ENCODE measurements at regions not wholly inside any gene's neighbourhood (a gene's known extent, or its start where the extent isn't known, plus 50 kb on each side); places are given as distances from the start of the nearest gene placed in this dataset.
"Not testable (repeated sequence)": the region's sequence is repeated elsewhere in the genome, so short reads cannot be mapped to it uniquely, and the experiment has no call there.

DNA sequence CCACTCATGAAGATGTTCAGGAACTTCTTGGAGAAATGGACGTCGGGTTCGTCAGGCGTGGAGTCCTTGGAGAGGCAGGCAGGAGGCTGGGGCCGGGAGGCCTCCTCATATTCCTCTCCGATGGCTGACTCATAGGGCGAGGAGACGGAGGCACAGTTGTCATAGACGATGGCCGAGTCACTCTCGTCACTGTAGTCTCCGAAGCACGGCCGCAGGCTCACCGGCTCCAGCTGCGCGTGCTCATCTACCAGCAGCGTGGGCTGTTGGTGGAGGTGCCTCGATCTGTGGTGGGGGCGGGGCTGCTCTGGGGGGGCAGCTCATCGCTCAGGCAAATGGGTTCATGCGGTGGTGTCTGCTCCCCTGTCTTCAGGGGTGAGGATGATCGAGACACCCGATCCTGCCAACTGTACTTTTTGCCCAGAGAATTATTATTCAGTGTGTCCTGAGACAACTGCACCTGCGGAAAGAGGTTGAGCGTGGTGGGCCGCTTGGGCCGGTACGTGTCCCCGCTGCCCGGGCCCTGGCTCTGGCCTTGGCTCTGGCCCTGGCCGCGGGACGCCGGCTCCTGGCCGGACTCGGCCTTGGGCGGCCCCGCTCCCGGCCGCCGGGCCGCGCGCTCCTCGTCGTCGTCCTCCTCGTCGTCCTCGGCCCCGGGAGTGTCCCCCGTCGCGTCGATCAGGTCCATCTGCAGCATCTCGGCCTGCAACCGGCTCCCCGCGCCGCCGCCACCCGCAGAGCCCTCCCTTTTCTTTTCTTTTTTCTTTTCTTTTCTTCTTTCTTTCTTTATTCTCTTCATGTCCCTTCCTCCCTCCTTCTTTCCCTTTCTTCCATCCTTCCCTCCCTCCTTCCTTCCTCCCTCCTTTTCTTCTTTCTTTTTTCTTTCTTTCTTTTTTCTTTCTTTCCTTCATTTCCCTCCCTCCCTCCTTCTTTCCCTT lies 111.4 kb upstream of the PLEKHM1 start:
- H3K27ac Mint-ChIP-seq; DNase-seq (ENCODE audit: low spot score); H3K36me3 Mint-ChIP-seq (ENCODE audit: low read depth); H3K9me3 Mint-ChIP-seq; H3K4me1 Mint-ChIP-seq (ENCODE audit: low read depth); intact Hi-C loops (cut with micrococcal nuclease); H3K27me3 Mint-ChIP-seq (ENCODE audit: low read depth); H3K4me3 Mint-ChIP-seq (ENCODE audit: low read depth): not testable (repeated sequence)

DNA sequence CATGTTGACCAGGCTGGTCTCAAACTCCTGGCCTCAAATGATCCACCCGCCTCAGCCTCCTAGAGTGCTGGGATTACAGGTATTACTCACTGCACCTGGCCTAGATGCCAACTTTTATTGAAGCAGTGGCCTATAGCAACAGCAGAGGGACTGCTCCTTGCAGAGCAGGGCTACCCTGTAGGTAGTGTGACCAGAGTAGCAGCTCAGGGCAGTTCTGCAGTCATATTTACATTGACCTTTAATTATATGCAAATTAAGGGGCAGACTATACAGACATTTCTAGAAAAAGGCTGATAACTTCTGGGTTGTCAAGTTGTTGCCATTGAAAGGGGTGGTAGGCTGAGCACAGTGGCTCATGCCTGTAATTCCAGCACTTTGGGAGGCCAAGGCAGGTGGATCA lies 115.2 kb upstream of the PLEKHM1 start:
- H3K4me1 Mint-ChIP-seq (ENCODE audit: low read depth); H3K27ac Mint-ChIP-seq; DNase-seq (ENCODE audit: low spot score); H3K36me3 Mint-ChIP-seq (ENCODE audit: low read depth); H3K4me3 Mint-ChIP-seq (ENCODE audit: low read depth); H3K27me3 Mint-ChIP-seq (ENCODE audit: low read depth); intact Hi-C loops (cut with micrococcal nuclease); H3K9me3 Mint-ChIP-seq: not testable (repeated sequence)

DNA sequence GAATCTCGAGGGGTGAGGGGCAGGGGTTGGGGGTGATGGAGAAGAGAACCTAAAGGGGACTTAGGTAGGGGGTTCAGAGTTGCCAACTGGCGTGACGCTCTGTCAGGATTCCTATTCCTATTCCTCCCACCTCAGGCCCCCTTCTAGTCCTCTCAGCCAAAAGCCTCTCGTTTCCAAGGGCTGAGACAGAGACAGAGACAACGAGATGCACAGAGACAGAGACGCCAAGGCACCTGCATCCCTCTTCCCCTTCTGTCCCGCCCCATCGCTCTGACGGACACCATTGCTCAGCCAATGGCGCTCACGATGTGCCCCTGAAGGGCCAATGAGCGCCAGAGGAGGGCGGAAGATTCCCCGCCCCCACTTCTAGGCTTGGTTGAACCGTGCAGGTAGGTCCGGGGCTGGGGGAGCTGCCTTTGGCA lies 129.5 kb upstream of the PLEKHM1 start:
- H3K4me3 Mint-ChIP-seq (ENCODE audit: low read depth), result peak overlapping the region; percentile 84
- intact Hi-C loops (cut with micrococcal nuclease); H3K27me3 Mint-ChIP-seq (ENCODE audit: low read depth); H3K9me3 Mint-ChIP-seq; H3K36me3 Mint-ChIP-seq (ENCODE audit: low read depth); H3K4me1 Mint-ChIP-seq (ENCODE audit: low read depth): not testable (repeated sequence)
- DNase-seq (ENCODE audit: low spot score), result peak; percentile 83
- peak overlapping the region; percentile 63 for H3K27ac Mint-ChIP-seq

- H3K36me3 Mint-ChIP-seq (ENCODE audit: low read depth); H3K27me3 Mint-ChIP-seq (ENCODE audit: low read depth); intact Hi-C loops (cut with micrococcal nuclease); H3K27ac Mint-ChIP-seq; H3K4me1 Mint-ChIP-seq (ENCODE audit: low read depth); H3K9me3 Mint-ChIP-seq; DNase-seq (ENCODE audit: low spot score): not testable (repeated sequence)
- H3K4me3 Mint-ChIP-seq (ENCODE audit: low read depth), result peak overlapping the region; percentile 84
Measured at GRCh38 chr17:45620468-45620867, 129.9 kb upstream of the PLEKHM1 start.

- DNase-seq (ENCODE audit: low spot score); H3K4me3 Mint-ChIP-seq (ENCODE audit: low read depth); H3K27ac Mint-ChIP-seq; intact Hi-C loops (cut with micrococcal nuclease); H3K36me3 Mint-ChIP-seq (ENCODE audit: low read depth); H3K27me3 Mint-ChIP-seq (ENCODE audit: low read depth); H3K9me3 Mint-ChIP-seq; H3K4me1 Mint-ChIP-seq (ENCODE audit: low read depth): not testable (repeated sequence)
Measured at GRCh38 chr17:45621087-45621486, 130.6 kb upstream of the PLEKHM1 start.

DNA sequence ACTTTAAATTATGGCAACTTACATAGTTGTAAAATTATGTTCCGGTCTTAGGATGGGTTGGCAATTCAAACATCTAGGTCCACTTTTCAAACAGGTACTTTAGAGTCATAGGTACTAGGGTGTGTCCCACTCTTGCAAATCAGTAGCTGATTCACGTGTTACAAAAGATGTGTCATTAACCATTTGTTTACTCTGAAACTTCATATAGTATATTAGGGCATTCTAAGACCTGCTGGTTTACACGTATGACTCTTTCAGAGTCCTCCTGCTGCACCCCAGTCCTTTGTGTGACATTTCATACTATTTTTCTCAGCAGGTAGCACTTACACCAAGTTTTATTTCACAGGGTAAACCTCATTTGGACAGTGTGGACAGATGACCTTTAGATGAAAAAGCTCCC lies 131.8 kb upstream of the PLEKHM1 start:
- intact Hi-C loops (cut with micrococcal nuclease), result not testable (repeated sequence)

GRCh38 chr17:45628019-45628418 lies 137.5 kb upstream of the PLEKHM1 start:
- no peaks in the 10 kb centered on the region for H3K27me3 Mint-ChIP-seq (ENCODE audit: low read depth)
- no peak overlapping the region for H3K4me3 Mint-ChIP-seq (ENCODE audit: low read depth)
- intact Hi-C loops (cut with micrococcal nuclease), result no loop called here
- no peaks in the 10 kb centered on the region for H3K9me3 Mint-ChIP-seq
- no peak for DNase-seq (ENCODE audit: low spot score)
- peaks cover 5% of the 10 kb centered on the region for H3K4me1 Mint-ChIP-seq (ENCODE audit: low read depth)
- H3K27ac Mint-ChIP-seq, result no peak overlapping the region
- peaks cover 27% of the 10 kb centered on the region for H3K36me3 Mint-ChIP-seq (ENCODE audit: low read depth)

More for the DNA sequence above, 131.8 kb upstream of the PLEKHM1 start:
- H3K4me3 Mint-ChIP-seq (ENCODE audit: low read depth); H3K4me1 Mint-ChIP-seq (ENCODE audit: low read depth); H3K27me3 Mint-ChIP-seq (ENCODE audit: low read depth); DNase-seq (ENCODE audit: low spot score); H3K36me3 Mint-ChIP-seq (ENCODE audit: low read depth); H3K9me3 Mint-ChIP-seq; H3K27ac Mint-ChIP-seq: not testable (repeated sequence)

DNA sequence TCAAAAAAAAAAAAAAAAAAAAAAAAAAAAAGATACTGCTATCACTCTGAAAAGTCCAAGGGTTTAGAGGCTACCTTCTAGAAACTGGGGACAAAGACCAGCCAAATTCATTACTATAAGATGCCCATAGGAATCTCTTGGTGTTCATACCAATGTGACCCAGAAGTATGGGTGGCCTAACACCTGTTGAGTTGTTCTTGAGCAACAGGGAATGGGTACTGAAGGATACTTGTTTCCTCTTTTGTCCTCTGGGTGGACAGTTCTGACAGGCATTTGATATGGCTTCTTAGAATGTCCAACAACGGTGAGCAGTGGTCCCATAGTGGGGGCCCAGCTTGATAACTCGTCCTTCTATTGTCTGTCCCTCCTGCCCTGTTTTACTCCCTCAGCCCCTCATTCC lies 141.4 kb upstream of the PLEKHM1 start:
- intact Hi-C loops (cut with micrococcal nuclease), result no loop called here
- H3K27me3 Mint-ChIP-seq (ENCODE audit: low read depth), result no peaks in the 10 kb centered on the region
- DNase-seq (ENCODE audit: low spot score), result no peak
- H3K4me1 Mint-ChIP-seq (ENCODE audit: low read depth), result peaks cover 5% of the 10 kb centered on the region
- no peak overlapping the region for H3K27ac Mint-ChIP-seq
- H3K36me3 Mint-ChIP-seq (ENCODE audit: low read depth), result peaks cover 42% of the 10 kb centered on the region
- H3K4me3 Mint-ChIP-seq (ENCODE audit: low read depth), result no peak overlapping the region
- no peaks in the 10 kb centered on the region for H3K9me3 Mint-ChIP-seq

DNA sequence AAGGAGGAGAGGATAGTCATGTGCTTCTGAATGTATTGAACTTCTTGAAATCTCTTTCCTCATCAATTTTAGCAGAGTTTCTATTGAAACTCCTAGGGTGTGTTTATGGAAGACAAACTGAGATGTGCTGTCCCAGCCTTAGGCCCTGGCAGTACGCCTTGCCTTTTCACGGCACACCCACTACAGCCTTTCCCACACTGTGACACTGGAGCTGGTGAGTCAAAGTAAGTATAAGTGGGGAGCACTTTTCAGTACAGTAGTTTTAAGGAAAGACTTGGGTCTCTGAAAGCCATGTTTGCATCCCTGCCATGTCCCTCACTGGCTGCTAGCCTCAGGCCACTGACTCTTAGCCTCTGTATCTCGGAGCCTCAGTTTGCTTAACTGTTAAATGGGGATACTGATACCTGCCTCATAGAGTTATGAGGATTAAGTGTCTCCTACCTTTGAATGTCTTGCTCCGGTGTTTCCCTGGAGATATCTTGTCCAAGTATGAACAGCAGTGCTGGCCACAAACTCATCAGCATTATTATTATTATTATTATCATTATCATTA lies 144.7 kb upstream of the CRHR1 start:
- H3K4me1 Mint-ChIP-seq (ENCODE audit: low read depth), result peaks cover 8% of the 10 kb centered on the region
- no peak overlapping the region for H3K27ac Mint-ChIP-seq
- peaks cover 14% of the 10 kb centered on the region for H3K36me3 Mint-ChIP-seq (ENCODE audit: low read depth)
- no peak overlapping the region for H3K4me3 Mint-ChIP-seq (ENCODE audit: low read depth)
- no peaks in the 10 kb centered on the region for H3K27me3 Mint-ChIP-seq (ENCODE audit: low read depth)
- DNase-seq (ENCODE audit: low spot score), result no peak
- no peaks in the 10 kb centered on the region for H3K9me3 Mint-ChIP-seq
- intact Hi-C loops (cut with micrococcal nuclease), result no loop called here

GRCh38 chr17:45640141-45640850 lies 143.8 kb upstream of the CRHR1 start:
- no peak overlapping the region for H3K4me3 Mint-ChIP-seq (ENCODE audit: low read depth)
- H3K9me3 Mint-ChIP-seq, result no peaks in the 10 kb centered on the region
- intact Hi-C loops (cut with micrococcal nuclease), result loop anchor here (1.0 kb wide), 1 partner anchor 192 kb away; no protein-coding TSS in a partner anchor
- H3K4me1 Mint-ChIP-seq (ENCODE audit: low read depth), result peaks cover 8% of the 10 kb centered on the region
- H3K27ac Mint-ChIP-seq, result no peak overlapping the region
- no peaks in the 10 kb centered on the region for H3K27me3 Mint-ChIP-seq (ENCODE audit: low read depth)
- H3K36me3 Mint-ChIP-seq (ENCODE audit: low read depth), result peaks cover 14% of the 10 kb centered on the region
- DNase-seq (ENCODE audit: low spot score), result peak; percentile 62

- H3K27ac Mint-ChIP-seq, result no peak overlapping the region
- DNase-seq (ENCODE audit: low spot score), result no peak
- H3K27me3 Mint-ChIP-seq (ENCODE audit: low read depth), result peaks cover 4% of the 10 kb centered on the region
- peaks cover 4% of the 10 kb centered on the region for H3K36me3 Mint-ChIP-seq (ENCODE audit: low read depth)
- peaks cover 18% of the 10 kb centered on the region for H3K4me1 Mint-ChIP-seq (ENCODE audit: low read depth)
- intact Hi-C loops (cut with micrococcal nuclease), result no loop called here
- H3K4me3 Mint-ChIP-seq (ENCODE audit: low read depth), result no peak overlapping the region
- H3K9me3 Mint-ChIP-seq, result no peaks in the 10 kb centered on the region
Measured at GRCh38 chr17:45641541-45641940, 142.6 kb upstream of the CRHR1 start.

GRCh38 chr17:45643591-45643990 lies 140.5 kb upstream of the CRHR1 start:
- peaks cover 18% of the 10 kb centered on the region for H3K4me1 Mint-ChIP-seq (ENCODE audit: low read depth)
- H3K9me3 Mint-ChIP-seq, result no peaks in the 10 kb centered on the region
- no peak overlapping the region for H3K27ac Mint-ChIP-seq
- no peak overlapping the region for H3K4me3 Mint-ChIP-seq (ENCODE audit: low read depth)
- H3K27me3 Mint-ChIP-seq (ENCODE audit: low read depth), result peaks cover 4% of the 10 kb centered on the region
- H3K36me3 Mint-ChIP-seq (ENCODE audit: low read depth), result peaks cover 4% of the 10 kb centered on the region
- no peak for DNase-seq (ENCODE audit: low spot score)
- intact Hi-C loops (cut with micrococcal nuclease), result no loop called here

DNA sequence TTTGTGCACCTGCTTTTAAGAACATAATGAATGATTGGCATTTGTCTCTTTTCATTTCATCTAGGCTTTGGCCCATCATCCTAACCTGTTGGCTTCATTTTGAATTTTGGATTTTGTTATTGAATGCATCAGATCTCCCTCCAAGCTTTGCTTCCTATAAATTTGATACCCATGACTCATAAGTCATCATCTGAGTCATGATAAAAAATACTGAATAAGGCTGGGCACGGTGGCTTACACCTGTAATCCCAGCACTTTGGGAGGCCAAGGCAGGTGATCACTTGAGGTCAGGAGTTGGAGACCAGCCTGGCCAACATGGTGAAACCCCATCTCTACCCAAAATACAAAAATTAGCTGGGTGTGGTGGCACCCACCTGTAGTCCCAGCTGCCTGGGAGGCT lies 139.5 kb upstream of the CRHR1 start:
- H3K4me3 Mint-ChIP-seq (ENCODE audit: low read depth); H3K9me3 Mint-ChIP-seq; H3K27ac Mint-ChIP-seq; H3K27me3 Mint-ChIP-seq (ENCODE audit: low read depth); DNase-seq (ENCODE audit: low spot score); intact Hi-C loops (cut with micrococcal nuclease); H3K36me3 Mint-ChIP-seq (ENCODE audit: low read depth): not testable (repeated sequence)
- peaks cover 18% of the 10 kb centered on the region for H3K4me1 Mint-ChIP-seq (ENCODE audit: low read depth)
